ENCODE measurements at regions not wholly inside any gene's neighbourhood (a gene's known extent, or its start where the extent isn't known, plus 50 kb on each side); places are given as distances from the start of the nearest gene placed in this dataset.

- no peak overlapping the region for H3K27ac ChIP-seq (replicated peaks; ENCODE audit: low read length)
- peaks cover 2 to 12% of the 10 kb centered on the region in 2 donors for H3K4me1 ChIP-seq (ENCODE audit: control insufficient read depth in 2 of 2, insufficient read depth in 1 of 2, low read depth in 1 of 2, low read length in 2 of 2)
- H4K8ac ChIP-seq (ENCODE audit: low read depth, low read length) = no peak overlapping the region
- H3K9ac ChIP-seq (ENCODE audit: low read depth, low read length, poor library complexity) = no peak overlapping the region
- no peak overlapping the region for H3K18ac ChIP-seq (ENCODE audit: low read length)
- no peaks in the 10 kb centered on the region for H3K27me3 ChIP-seq (ENCODE audit: control insufficient read depth in 3 of 3, insufficient read depth in 3 of 3, low read depth in 1 of 3, low read length in 3 of 3)
- DNase-seq (ENCODE audit: low spot score) = no peak
- H3K9me3 ChIP-seq (replicated peaks in 1 of 2; ENCODE audit: control insufficient read depth in 2 of 2, insufficient read depth in 1 of 2, low read depth in 1 of 2, low read length in 2 of 2) = peaks cover 0 to 2% of the 10 kb centered on the region in 2 donors
- no peak overlapping the region for H2AFZ ChIP-seq (ENCODE audit: low read length)
- no peaks in the 10 kb centered on the region for H3K79me1 ChIP-seq (ENCODE audit: low read depth, low read length)
- no peak overlapping the region for H3K4me3 ChIP-seq (ENCODE audit: low read length in 2 of 2)
- no peak overlapping the region for H2BK120ac ChIP-seq (ENCODE audit: low read depth, low read length)
- H3K4me2 ChIP-seq (ENCODE audit: insufficient read depth, low read length, poor library complexity, severe bottlenecking) = no peak overlapping the region
- H2BK12ac ChIP-seq (ENCODE audit: low read length) = no peak overlapping the region
- no peak overlapping the region for H2BK15ac ChIP-seq (ENCODE audit: low read length)
- H2BK5ac ChIP-seq (ENCODE audit: low read length) = no peak overlapping the region
- H3K14ac ChIP-seq (ENCODE audit: low read length) = no peak overlapping the region
- no peak overlapping the region for H2AK5ac ChIP-seq (ENCODE audit: low read depth, low read length)
- H3K23ac ChIP-seq (ENCODE audit: low read depth, low read length, poor library complexity) = no peak overlapping the region
- H4K91ac ChIP-seq (ENCODE audit: low read depth, low read length, poor library complexity) = no peak overlapping the region
- no peak overlapping the region for H3K4ac ChIP-seq (ENCODE audit: low read length)
- no CpG with 5 or more reads among the region's 1 CpG for WGBS, 2 donors (ENCODE audit: extremely low coverage in 2 of 2, insufficient read length in 2 of 2, insufficient replicate concordance in 1 of 2)
- no peaks in the 10 kb centered on the region for H3K36me3 ChIP-seq (replicated peaks in 1 of 2; ENCODE audit: control insufficient read depth in 2 of 2, insufficient read depth in 2 of 2, low read length in 2 of 2)
These were observed 228.4 kb upstream of the JAG1 start for GRCh38 chr20:10902174-10902573.

GRCh38 chr20:10902576-10903282 lies 228.9 kb upstream of the JAG1 start:
- H3K9me3 ChIP-seq (replicated peaks in 1 of 2; ENCODE audit: control insufficient read depth in 2 of 2, insufficient read depth in 1 of 2, low read depth in 1 of 2, low read length in 2 of 2) = peaks cover 0 to 2% of the 10 kb centered on the region in 2 donors
- no peak overlapping the region for H3K14ac ChIP-seq (ENCODE audit: low read length)
- no peak overlapping the region for H3K4me3 ChIP-seq (ENCODE audit: low read length in 2 of 2)
- H3K9ac ChIP-seq (ENCODE audit: low read depth, low read length, poor library complexity) = no peak overlapping the region
- no peak overlapping the region for H2BK120ac ChIP-seq (ENCODE audit: low read depth, low read length)
- H3K18ac ChIP-seq (ENCODE audit: low read length) = no peak overlapping the region
- H3K23ac ChIP-seq (ENCODE audit: low read depth, low read length, poor library complexity) = no peak overlapping the region
- H3K27me3 ChIP-seq (ENCODE audit: control insufficient read depth in 3 of 3, insufficient read depth in 3 of 3, low read depth in 1 of 3, low read length in 3 of 3) = no peaks in the 10 kb centered on the region
- H2BK12ac ChIP-seq (ENCODE audit: low read length) = no peak overlapping the region
- no peaks in the 10 kb centered on the region for H3K79me1 ChIP-seq (ENCODE audit: low read depth, low read length)
- no peak overlapping the region for H3K4me2 ChIP-seq (ENCODE audit: insufficient read depth, low read length, poor library complexity, severe bottlenecking)
- H2AK5ac ChIP-seq (ENCODE audit: low read depth, low read length) = no peak overlapping the region
- no peak overlapping the region for H2BK15ac ChIP-seq (ENCODE audit: low read length)
- no peaks in the 10 kb centered on the region for H3K36me3 ChIP-seq (replicated peaks in 1 of 2; ENCODE audit: control insufficient read depth in 2 of 2, insufficient read depth in 2 of 2, low read length in 2 of 2)
- no peak overlapping the region for H2BK5ac ChIP-seq (ENCODE audit: low read length)
- peak overlapping the region; percentile 73 for H2AFZ ChIP-seq (ENCODE audit: low read length)
- peaks cover 2 to 12% of the 10 kb centered on the region in 2 donors for H3K4me1 ChIP-seq (ENCODE audit: control insufficient read depth in 2 of 2, insufficient read depth in 1 of 2, low read depth in 1 of 2, low read length in 2 of 2)
- no CpG with 5 or more reads among the region's 1 CpG for WGBS, 2 donors (ENCODE audit: extremely low coverage in 2 of 2, insufficient read length in 2 of 2, insufficient replicate concordance in 1 of 2)
- no peak for DNase-seq (ENCODE audit: low spot score)
- no peak overlapping the region for H4K91ac ChIP-seq (ENCODE audit: low read depth, low read length, poor library complexity)
- H3K4ac ChIP-seq (ENCODE audit: low read length) = no peak overlapping the region
- H4K8ac ChIP-seq (ENCODE audit: low read depth, low read length) = no peak overlapping the region
- no peak overlapping the region for H3K27ac ChIP-seq (replicated peaks; ENCODE audit: low read length)

- Histone ChIP-seq H3K36me3 (replicated peaks in 1 of 2; ENCODE audit: control insufficient read depth in 2 of 2, insufficient read depth in 2 of 2, low read length in 2 of 2) (no peaks in the 10 kb centered on the region), H3K4me2 (ENCODE audit: insufficient read depth, low read length, poor library complexity, severe bottlenecking) (no peak overlapping the region), H3K4me1 (ENCODE audit: control insufficient read depth in 2 of 2, insufficient read depth in 1 of 2, low read depth in 1 of 2, low read length in 2 of 2) (peaks cover 2 to 12% of the 10 kb centered on the region in 2 donors), H3K9me3 (replicated peaks in 1 of 2; ENCODE audit: control insufficient read depth in 2 of 2, insufficient read depth in 1 of 2, low read depth in 1 of 2, low read length in 2 of 2) (peaks cover 0 to 2% of the 10 kb centered on the region in 2 donors), H3K4me3 (ENCODE audit: low read length in 2 of 2) (no peak overlapping the region), H3K14ac (ENCODE audit: low read length) (no peak overlapping the region), H2BK120ac (ENCODE audit: low read depth, low read length) (no peak overlapping the region), H3K4ac (ENCODE audit: low read length) (no peak overlapping the region), H2AFZ (ENCODE audit: low read length) (no peak overlapping the region), H2BK15ac (ENCODE audit: low read length) (no peak overlapping the region), H4K91ac (ENCODE audit: low read depth, low read length, poor library complexity) (no peak overlapping the region), H3K27me3 (ENCODE audit: control insufficient read depth in 3 of 3, insufficient read depth in 3 of 3, low read depth in 1 of 3, low read length in 3 of 3) (no peaks in the 10 kb centered on the region), H4K8ac (ENCODE audit: low read depth, low read length) (no peak overlapping the region), H3K23ac (ENCODE audit: low read depth, low read length, poor library complexity) (no peak overlapping the region), H2BK5ac (ENCODE audit: low read length) (no peak overlapping the region), H2AK5ac (ENCODE audit: low read depth, low read length) (no peak overlapping the region), H3K9ac (ENCODE audit: low read depth, low read length, poor library complexity) (no peak overlapping the region), H3K79me1 (ENCODE audit: low read depth, low read length) (no peaks in the 10 kb centered on the region), H3K18ac (ENCODE audit: low read length) (no peak overlapping the region), H2BK12ac (ENCODE audit: low read length) (no peak overlapping the region), H3K27ac (replicated peaks; ENCODE audit: low read length) (no peak overlapping the region)
- WGBS, 2 donors (ENCODE audit: extremely low coverage in 2 of 2, insufficient read length in 2 of 2, insufficient replicate concordance in 1 of 2) = no CpG with 5 or more reads among the region's 2 CpGs
- DNase-seq (ENCODE audit: low spot score) = no peak
These were observed 233.0 kb upstream of the JAG1 start for GRCh38 chr20:10906834-10907233.

- Histone ChIP-seq H3K18ac (ENCODE audit: low read length) (no peak overlapping the region), H3K79me1 (ENCODE audit: low read depth, low read length) (no peaks in the 10 kb centered on the region), H3K9ac (ENCODE audit: low read depth, low read length, poor library complexity) (no peak overlapping the region), H2BK5ac (ENCODE audit: low read length) (no peak overlapping the region), H3K23ac (ENCODE audit: low read depth, low read length, poor library complexity) (no peak overlapping the region), H3K4me1 (ENCODE audit: control insufficient read depth in 2 of 2, insufficient read depth in 1 of 2, low read depth in 1 of 2, low read length in 2 of 2) (no peaks in the 10 kb centered on the region), H3K9me3 (replicated peaks in 1 of 2; ENCODE audit: control insufficient read depth in 2 of 2, insufficient read depth in 1 of 2, low read depth in 1 of 2, low read length in 2 of 2) (peaks cover 0 to 3% of the 10 kb centered on the region in 2 donors), H4K8ac (ENCODE audit: low read depth, low read length) (no peak overlapping the region), H2AFZ (ENCODE audit: low read length) (no peak overlapping the region), H3K14ac (ENCODE audit: low read length) (no peak overlapping the region), H3K4me3 (ENCODE audit: low read length in 2 of 2) (no peak overlapping the region), H2AK5ac (ENCODE audit: low read depth, low read length) (no peak overlapping the region), H3K27me3 (ENCODE audit: control insufficient read depth in 3 of 3, insufficient read depth in 3 of 3, low read depth in 1 of 3, low read length in 3 of 3) (no peaks in the 10 kb centered on the region), H2BK120ac (ENCODE audit: low read depth, low read length) (no peak overlapping the region), H3K27ac (replicated peaks; ENCODE audit: low read length) (no peak overlapping the region), H2BK15ac (ENCODE audit: low read length) (no peak overlapping the region), H3K36me3 (replicated peaks in 1 of 2; ENCODE audit: control insufficient read depth in 2 of 2, insufficient read depth in 2 of 2, low read length in 2 of 2) (no peaks in the 10 kb centered on the region), H3K4ac (ENCODE audit: low read length) (no peak overlapping the region), H2BK12ac (ENCODE audit: low read length) (no peak overlapping the region), H3K4me2 (ENCODE audit: insufficient read depth, low read length, poor library complexity, severe bottlenecking) (no peak overlapping the region), H4K91ac (ENCODE audit: low read depth, low read length, poor library complexity) (no peak overlapping the region)
- no peak for DNase-seq (ENCODE audit: low spot score)
These were observed 236.0 kb upstream of the JAG1 start for GRCh38 chr20:10909803-10910202.

All from neuronal stem cell (in vitro differentiated cells).